ENCODE measurements at regions not wholly inside any gene's neighbourhood (a gene's known extent, or its start where the extent isn't known, plus 50 kb on each side); places are given as distances from the start of the nearest gene placed in this dataset.
"Not testable (repeated sequence)": the region's sequence is repeated elsewhere in the genome, so short reads cannot be mapped to it uniquely, and the experiment has no call there.

- no peak for DNase-seq
These were observed 52.6 kb upstream of the AGA start for GRCh38 chr4:177494791-177495190.

- DNase-seq: not testable (repeated sequence)
These were observed 53.4 kb upstream of the AGA start for GRCh38 chr4:177495626-177496025.

- DNase-seq: no peak
These were observed 57.3 kb upstream of the AGA start for GRCh38 chr4:177499537-177499936.

GRCh38 chr4:177505171-177505615, 63.0 kb upstream of the AGA start:
- DNase-seq: no peak

- no peak for DNase-seq
These were observed 66.4 kb upstream of the AGA start for GRCh38 chr4:177508662-177509061.

- DNase-seq: no peak
These were observed 67.0 kb upstream of the AGA start for GRCh38 chr4:177509226-177509745.

- DNase-seq: no peak
These were observed 69.4 kb upstream of the AGA start for GRCh38 chr4:177511611-177512010.

GRCh38 chr4:177512646-177513045, 70.4 kb upstream of the AGA start:
- no peak for DNase-seq

- no peak for DNase-seq
These were observed 75.6 kb upstream of the AGA start for GRCh38 chr4:177517862-177518261.

GRCh38 chr4:177519481-177520260, 77.4 kb upstream of the AGA start:
- DNase-seq: peak; percentile 61

GRCh38 chr4:177528620-177529019, 86.4 kb upstream of the AGA start:
- DNase-seq: no peak

- DNase-seq: no peak
These were observed 88.3 kb upstream of the AGA start for GRCh38 chr4:177530561-177530960.

GRCh38 chr4:177532358-177532757, 90.1 kb upstream of the AGA start:
- DNase-seq: peak; percentile 38

GRCh38 chr4:177534841-177535240, 92.6 kb upstream of the AGA start:
- not testable (repeated sequence) for DNase-seq

- peak; percentile 17 for DNase-seq
These were observed 104.5 kb upstream of the AGA start for GRCh38 chr4:177546745-177547144.

- no peak for DNase-seq
These were observed 105.7 kb upstream of the AGA start for GRCh38 chr4:177547985-177548384.

- DNase-seq: peak; percentile 42
These were observed 112.9 kb upstream of the AGA start for GRCh38 chr4:177555007-177555574.

GRCh38 chr4:177557416-177557815, 115.2 kb upstream of the AGA start:
- DNase-seq: no peak

GRCh38 chr4:177558995-177559394, 116.8 kb upstream of the AGA start:
- no peak for DNase-seq

- DNase-seq: no peak
These were observed 119.9 kb upstream of the AGA start for GRCh38 chr4:177562163-177562562.

- no peak for DNase-seq
These were observed 120.6 kb upstream of the AGA start for GRCh38 chr4:177562859-177563258.

GRCh38 chr4:177566691-177567090, 124.5 kb upstream of the AGA start:
- no peak for DNase-seq

- peak; percentile 20 for DNase-seq
These were observed 126.7 kb upstream of the AGA start for GRCh38 chr4:177568931-177569330.

GRCh38 chr4:177569434-177569833, 127.2 kb upstream of the AGA start:
- DNase-seq: peak; percentile 85
